ENCODE measurements at regions not wholly inside any gene's neighbourhood (a gene's known extent, or its start where the extent isn't known, plus 50 kb on each side); places are given as distances from the start of the nearest gene placed in this dataset.
"Not testable (repeated sequence)": the region's sequence is repeated elsewhere in the genome, so short reads cannot be mapped to it uniquely, and the experiment has no call there.

- DNase-seq (ENCODE audit: low read depth in 3 of 3): no peak
Measured at GRCh38 chr4:26208237-26208994, 112.4 kb upstream of the RBPJ start.

GRCh38 chr4:26209378-26209777 lies 111.4 kb upstream of the RBPJ start:
- DNase-seq (ENCODE audit: low read depth in 3 of 3): not testable (repeated sequence)

DNA sequence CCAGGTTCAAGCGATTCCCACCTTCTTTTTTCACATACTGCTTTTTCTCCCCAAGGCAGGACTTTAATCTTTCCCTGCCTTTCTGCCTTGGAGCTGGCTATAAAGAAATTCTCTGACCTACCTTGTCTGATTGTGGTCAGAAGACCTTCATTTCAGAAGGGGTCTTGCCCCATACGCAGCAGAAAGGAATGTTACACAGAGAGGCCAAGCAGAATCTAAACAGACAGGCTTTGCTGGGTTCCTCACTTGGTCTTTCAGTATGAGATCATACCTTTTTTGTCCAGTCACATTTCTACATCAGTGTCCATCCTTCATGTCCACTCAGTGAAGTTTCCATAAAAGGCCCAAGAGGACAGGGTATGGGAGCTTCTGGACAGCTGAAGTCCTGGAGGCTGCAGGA lies 108.3 kb upstream of the RBPJ start:
- no peak for DNase-seq (ENCODE audit: low read depth in 3 of 3)

DNA sequence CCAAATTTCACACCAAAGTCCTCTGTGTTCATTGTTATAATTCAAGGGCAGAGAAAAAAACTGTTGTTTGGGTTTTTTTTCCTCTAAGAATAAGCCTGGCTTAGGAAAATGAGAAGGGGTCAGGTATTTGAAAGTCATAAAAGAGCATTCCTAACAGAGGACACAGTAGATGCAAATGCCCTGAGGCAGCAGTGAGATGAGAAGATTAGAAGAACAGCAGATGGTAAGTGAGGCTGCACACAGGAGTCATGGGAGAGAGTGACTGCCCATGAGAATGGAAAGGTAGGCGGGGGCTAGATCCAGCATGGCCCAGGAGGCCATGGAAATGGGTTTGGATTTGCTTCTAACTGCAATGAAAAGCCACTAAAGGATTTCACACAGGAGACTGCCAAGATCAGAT lies 107.5 kb upstream of the RBPJ start:
- DNase-seq (ENCODE audit: low read depth in 3 of 3): no peak

- no peak for DNase-seq (ENCODE audit: low read depth in 3 of 3)
Measured at GRCh38 chr4:26214994-26215393, 105.8 kb upstream of the RBPJ start.

DNA sequence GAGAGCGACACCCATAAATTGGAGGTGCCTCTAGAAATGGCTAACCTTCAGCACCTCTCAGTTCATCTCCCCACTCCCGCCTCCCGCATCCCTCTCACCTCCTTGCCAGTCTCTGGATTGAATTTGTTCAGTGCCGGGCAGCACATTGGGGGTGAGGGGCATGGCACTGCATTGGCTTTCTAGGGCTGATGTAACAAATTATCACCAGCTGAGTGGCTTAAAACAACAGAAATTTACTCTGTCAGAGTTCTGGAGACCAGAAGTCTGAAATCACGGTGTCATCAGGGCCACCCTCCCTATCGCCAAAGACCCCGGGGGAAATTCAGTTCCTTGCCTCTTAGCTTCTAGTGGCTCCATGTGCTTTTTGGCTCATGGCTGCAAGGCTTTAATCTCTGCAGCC lies 105.1 kb upstream of the RBPJ start:
- no peak for DNase-seq (ENCODE audit: low read depth in 3 of 3)

DNA sequence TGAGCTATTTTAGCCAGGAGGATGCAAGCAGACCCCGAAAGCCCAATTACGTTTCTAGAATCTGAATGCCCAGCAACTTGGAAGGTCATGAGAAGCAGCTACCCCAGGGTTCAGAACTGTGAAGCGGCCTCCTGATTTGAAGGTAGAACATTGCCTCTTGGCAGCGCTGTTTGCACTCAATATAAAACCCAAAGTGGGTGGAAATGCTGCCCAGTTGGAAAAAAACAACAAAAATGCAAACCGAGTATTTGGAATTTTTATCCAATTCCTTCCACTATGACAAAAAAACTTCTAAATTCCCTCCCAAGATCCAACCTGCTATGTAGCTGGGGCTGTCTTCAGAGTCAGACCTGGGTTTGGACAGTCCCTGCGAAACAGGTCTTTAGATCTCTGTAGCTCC lies 103.3 kb upstream of the RBPJ start:
- DNase-seq (ENCODE audit: low read depth in 3 of 3): no peak

DNA sequence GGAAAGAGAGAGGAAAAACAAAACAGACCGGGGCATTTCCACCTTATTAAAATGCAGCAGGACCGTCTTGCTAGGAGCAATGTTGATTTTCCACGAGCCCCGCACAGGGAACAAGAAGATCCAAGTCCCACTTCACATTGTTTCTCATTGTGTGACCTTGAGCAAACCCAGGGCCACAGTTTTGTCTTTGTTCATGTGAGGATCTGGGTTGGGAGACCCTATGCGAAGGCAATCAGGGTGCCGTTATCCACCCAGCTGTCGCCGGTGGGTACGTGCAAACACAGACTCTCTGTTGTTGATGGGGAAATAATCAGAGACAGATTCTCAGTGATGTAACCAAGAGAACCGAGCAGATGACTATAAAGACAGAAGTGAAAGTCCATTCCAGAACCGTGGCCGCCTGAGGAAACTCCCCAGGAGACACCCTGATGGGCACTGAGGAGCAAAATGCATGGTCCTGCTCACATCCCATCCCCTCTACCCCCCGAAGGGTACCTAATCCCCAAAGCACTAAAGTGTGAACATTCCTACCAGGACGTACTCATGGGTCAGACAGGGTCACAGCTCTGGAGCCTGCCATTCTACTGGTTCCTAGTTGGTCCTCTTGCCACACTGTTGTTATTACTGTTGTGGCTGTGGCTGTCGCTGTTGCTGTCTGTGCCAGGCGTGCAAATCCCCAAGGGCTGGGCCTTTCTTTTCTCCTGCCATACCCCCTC lies 102.7 kb upstream of the RBPJ start:
- DNase-seq (ENCODE audit: low read depth in 3 of 3): no peak

DNA sequence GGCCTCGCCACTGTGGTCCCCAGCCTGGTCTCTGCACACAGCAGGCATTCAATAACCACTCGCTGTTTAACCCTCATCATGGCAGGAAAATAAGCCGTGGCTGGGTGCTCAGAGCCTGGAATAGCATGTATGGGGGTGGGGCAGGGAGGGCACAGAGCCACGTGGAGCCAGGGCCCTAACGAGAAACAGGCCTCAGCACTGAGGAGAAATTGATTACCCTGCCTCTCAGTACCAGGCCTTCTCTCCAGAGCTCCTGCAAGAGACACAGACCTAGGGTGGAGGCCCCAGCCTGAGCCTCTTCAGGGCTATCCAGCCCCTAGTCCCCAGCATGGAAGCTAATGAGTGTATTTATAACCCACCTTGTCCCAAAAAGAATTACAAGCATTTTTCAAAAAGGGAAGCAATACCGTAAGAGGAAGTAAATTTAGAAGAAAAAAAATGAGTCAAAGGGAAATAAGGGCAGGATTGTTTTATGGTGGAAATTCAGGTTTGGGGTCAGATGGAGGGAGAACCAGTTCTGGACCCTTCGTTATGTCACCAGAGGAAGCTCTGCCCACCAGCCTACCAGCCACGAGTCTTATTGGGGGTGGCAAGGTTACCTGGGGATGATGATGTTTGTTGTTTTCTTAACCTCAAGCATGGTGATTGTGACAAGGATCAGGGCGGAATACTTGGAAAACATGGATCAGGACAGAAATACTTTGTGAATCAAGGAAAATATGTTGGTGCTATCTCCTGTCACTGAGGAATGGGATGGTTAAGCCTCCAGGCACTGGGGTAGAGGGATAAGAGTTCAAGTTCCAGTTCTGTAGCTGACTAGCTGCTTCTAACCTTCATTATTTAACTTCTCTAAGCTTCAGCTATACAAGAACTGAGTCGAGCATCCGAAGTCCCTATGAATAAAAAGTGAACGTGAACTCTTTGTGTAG lies 101.9 kb upstream of the RBPJ start:
- no peak for DNase-seq (ENCODE audit: low read depth in 3 of 3)

- no peak for DNase-seq (ENCODE audit: low read depth in 3 of 3)
Measured at GRCh38 chr4:26220696-26221095, 100.1 kb upstream of the RBPJ start.

DNA sequence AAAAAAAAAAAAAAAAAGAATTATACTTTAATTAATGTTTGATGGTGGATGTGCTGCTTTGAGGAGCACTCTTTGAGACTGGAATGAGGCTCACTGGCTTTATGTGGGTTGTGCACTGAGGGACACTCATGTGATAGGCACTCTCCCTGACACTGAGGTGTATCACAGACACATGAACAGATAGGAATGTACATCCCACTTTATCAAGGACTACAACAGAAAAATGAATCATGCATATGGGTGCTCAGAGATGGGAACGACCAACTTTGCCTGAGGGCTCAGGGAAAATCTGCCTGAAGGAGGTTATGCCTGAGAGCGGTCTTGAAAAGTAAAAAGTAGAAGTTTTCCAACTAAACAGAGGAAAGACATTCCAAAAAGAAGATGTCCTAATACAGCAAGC lies 97.7 kb upstream of the RBPJ start:
- DNase-seq (ENCODE audit: low read depth in 3 of 3): no peak

- no peak for DNase-seq (ENCODE audit: low read depth in 3 of 3)
Measured at GRCh38 chr4:26226629-26227376, 94.0 kb upstream of the RBPJ start.

DNA sequence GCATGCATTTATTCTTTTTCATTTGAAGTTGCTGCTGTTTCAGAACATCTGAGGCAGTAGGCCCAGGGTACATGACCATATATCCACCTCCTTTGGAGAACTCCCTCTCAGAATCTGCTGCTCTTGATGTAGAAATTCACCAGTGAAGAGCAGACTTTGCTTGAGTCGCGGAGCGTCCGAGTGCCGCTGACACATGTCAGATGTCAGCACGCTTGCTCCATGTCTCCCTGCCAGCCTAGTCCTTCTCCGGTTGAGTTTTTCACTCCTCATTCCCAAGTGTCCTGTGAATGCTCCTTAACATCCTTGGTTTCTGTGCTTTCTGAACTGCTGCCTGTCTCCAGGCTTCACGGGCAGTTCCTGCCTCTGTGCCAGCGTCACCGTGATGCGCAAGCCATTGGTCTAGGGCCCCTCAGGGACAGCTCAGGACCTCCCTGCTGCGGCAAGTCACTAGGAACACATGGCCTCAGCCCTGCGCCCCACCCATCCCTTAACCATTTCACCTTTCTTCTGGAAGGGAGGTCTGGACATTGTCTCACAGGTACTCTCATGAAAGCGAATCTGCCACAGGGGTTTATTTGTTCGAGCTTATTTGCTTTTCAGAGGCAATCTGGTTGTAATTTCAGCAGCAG lies 93.1 kb upstream of the RBPJ start:
- no peak for DNase-seq (ENCODE audit: low read depth in 3 of 3)

DNA sequence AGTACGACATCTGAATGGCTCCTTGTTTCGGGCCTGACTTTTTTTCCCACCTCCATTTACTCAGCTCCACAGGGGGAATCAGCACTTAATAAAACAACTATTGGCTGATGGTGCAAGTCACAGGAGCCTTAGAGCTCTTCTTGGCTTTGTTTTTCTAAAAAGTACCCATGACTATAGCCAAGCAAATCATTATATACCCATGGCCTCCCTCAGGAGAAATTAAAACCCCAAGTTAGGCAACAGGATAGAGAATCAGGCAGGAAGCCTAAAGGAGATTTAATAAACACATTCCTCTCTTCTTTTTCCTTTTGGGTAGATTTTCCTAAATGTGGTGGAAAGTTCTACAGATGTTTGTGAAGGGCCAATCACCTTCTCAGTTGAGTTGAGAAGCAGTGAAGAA lies 91.9 kb upstream of the RBPJ start:
- no peak for DNase-seq (ENCODE audit: low read depth in 3 of 3)

- DNase-seq (ENCODE audit: low read depth in 3 of 3): no peak
Measured at GRCh38 chr4:26229974-26230373, 90.8 kb upstream of the RBPJ start.

- DNase-seq (ENCODE audit: low read depth in 3 of 3): no peak
Measured at GRCh38 chr4:26233350-26233749, 87.5 kb upstream of the RBPJ start.

- DNase-seq (ENCODE audit: low read depth in 3 of 3): no peak
Measured at GRCh38 chr4:26235500-26235899, 85.3 kb upstream of the RBPJ start.

- DNase-seq (ENCODE audit: low read depth in 3 of 3): no peak
Measured at GRCh38 chr4:26237916-26238315, 82.9 kb upstream of the RBPJ start.

DNA sequence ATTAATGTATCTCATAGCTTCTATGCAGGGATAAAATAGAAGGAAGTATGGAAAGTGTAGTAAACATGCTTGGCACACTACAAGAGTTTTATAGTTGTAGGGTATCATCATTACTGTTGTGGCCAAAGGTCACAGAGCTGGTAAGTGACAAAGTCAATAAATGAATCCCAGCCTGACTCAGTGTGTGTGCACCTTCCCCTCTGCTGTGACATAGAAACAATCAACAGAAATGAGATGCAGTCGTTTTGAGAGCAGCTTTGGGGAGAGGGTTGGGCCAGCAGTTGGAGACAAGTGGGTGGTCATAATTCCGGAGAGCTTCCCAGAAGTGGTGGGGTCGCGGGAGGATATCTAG lies 82.4 kb upstream of the RBPJ start:
- DNase-seq (ENCODE audit: low read depth in 3 of 3): no peak

GRCh38 chr4:26238778-26239679 lies 81.8 kb upstream of the RBPJ start:
- no peak for DNase-seq (ENCODE audit: low read depth in 3 of 3)
